Endothelial cell of umbilical vein (primary cell): ENCODE measurements at regions not wholly inside any gene's neighbourhood (a gene's known extent, or its start where the extent isn't known, plus 50 kb on each side); places are given as distances from the start of the nearest gene placed in this dataset.
"Not testable (repeated sequence)": the region's sequence is repeated elsewhere in the genome, so short reads cannot be mapped to it uniquely, and the experiment has no call there.

ENCODE experiments used
- FOS ChIP-seq: IDR thresholded peaks from 2 replicates; pipeline ENCODE4 v1.6.1; 2011; ENCODE audit warnings: mild to moderate bottlenecking, low read length, moderate library complexity, borderline replicate concordance; ENCODE audit not compliant: insufficient read depth
- POLR2A ChIP-seq: IDR thresholded peaks from 2 replicates; pipeline ENCODE4 v1.6.1; 2012; ENCODE audit warnings: low read depth, mild to moderate bottlenecking, control low read depth, low read length
- POLR2AphosphoS5 ChIP-seq: IDR thresholded peaks from 2 replicates; pipeline ENCODE4 v1.6.1; 2012; ENCODE audit warnings: low read depth, mild to moderate bottlenecking, control low read depth, low read length, moderate library complexity; ENCODE audit not compliant: insufficient read depth
- TF ChIP-seq, protein P1 (sequence below): IDR thresholded peaks from 2 replicates; pipeline ENCODE4 v1.6.1; 2011; ENCODE audit not compliant: insufficient read depth, insufficient read length
- TF ChIP-seq, protein P2 (sequence below), 2 donors: IDR thresholded peaks; 1 replicate in 1 of 2; 2 replicates in 1 of 2; pipeline ENCODE4 v1.5.1; 2011; ENCODE audit warnings: low read length in 2 of 2, mild to moderate bottlenecking in 2 of 2, moderate library complexity in 2 of 2, control low read depth in 1 of 2, inconsistent platforms in 1 of 2, low read depth in 1 of 2; ENCODE audit not compliant: insufficient read depth in 1 of 2; ENCODE audit errors: extremely low read depth in 1 of 2

DNA sequence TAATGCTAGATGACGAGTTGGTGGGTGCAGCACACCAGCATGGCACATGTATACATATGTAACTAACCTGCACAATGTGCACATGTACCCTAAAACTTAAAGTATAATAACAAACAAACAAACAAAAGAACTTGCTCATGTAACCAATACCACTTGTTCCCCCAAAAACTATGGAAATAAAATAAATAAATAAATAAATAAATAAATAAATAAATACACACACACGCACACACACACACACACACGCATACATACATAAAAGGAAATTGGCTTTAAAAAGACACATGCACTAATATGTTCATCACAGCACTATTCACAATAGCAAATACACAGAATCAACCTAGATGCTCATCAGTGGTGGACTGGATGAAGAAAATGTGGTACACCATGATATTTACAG lies 394.0 kb upstream of the SLC10A2 start:
- not testable (repeated sequence) for TF ChIP-seq POLR2A, POLR2AphosphoS5, FOS
- TF ChIP-seq, protein P1, sequence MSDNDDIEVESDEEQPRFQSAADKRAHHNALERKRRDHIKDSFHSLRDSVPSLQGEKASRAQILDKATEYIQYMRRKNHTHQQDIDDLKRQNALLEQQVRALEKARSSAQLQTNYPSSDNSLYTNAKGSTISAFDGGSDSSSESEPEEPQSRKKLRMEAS: not testable (repeated sequence)
- TF ChIP-seq, protein P2, sequence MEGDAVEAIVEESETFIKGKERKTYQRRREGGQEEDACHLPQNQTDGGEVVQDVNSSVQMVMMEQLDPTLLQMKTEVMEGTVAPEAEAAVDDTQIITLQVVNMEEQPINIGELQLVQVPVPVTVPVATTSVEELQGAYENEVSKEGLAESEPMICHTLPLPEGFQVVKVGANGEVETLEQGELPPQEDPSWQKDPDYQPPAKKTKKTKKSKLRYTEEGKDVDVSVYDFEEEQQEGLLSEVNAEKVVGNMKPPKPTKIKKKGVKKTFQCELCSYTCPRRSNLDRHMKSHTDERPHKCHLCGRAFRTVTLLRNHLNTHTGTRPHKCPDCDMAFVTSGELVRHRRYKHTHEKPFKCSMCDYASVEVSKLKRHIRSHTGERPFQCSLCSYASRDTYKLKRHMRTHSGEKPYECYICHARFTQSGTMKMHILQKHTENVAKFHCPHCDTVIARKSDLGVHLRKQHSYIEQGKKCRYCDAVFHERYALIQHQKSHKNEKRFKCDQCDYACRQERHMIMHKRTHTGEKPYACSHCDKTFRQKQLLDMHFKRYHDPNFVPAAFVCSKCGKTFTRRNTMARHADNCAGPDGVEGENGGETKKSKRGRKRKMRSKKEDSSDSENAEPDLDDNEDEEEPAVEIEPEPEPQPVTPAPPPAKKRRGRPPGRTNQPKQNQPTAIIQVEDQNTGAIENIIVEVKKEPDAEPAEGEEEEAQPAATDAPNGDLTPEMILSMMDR (IDR thresholded peaks at IDR 0.05; ENCODE audit: extremely low read depth in 1 of 2, insufficient read depth in 1 of 2, low read depth in 1 of 2, low read length in 2 of 2): not testable (repeated sequence)
